ENCODE measurements at regions not wholly inside any gene's neighbourhood (a gene's known extent, or its start where the extent isn't known, plus 50 kb on each side); places are given as distances from the start of the nearest gene placed in this dataset.

GRCh38 chr2:121955872-121956271, 200.4 kb downstream of the TSN start:
- TF ChIP-seq CTCF (IDR thresholded peaks at IDR 0.05; ENCODE audit: low read depth, low read length) (no peak), POLR2A (IDR thresholded peaks at IDR 0.05; ENCODE audit: extremely low read depth, insufficient read length) (no peak)
- TF ChIP-seq, protein P1, sequence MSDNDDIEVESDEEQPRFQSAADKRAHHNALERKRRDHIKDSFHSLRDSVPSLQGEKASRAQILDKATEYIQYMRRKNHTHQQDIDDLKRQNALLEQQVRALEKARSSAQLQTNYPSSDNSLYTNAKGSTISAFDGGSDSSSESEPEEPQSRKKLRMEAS (IDR thresholded peaks at IDR 0.05; ENCODE audit: low read depth, low read length): no peak
